Osteoblast (primary cell): ENCODE measurements at regions not wholly inside any gene's neighbourhood (a gene's known extent, or its start where the extent isn't known, plus 50 kb on each side); places are given as distances from the start of the nearest gene placed in this dataset.

Source experiments
- DNase-seq: peaks from one replicate; pipeline ENCODE4 v3.0.0; 2011; ENCODE audit warnings: low spot score, mixed read lengths; ENCODE audit not compliant: insufficient read length; ENCODE audit errors: missing footprints
- H2AFZ ChIP-seq: 2 replicates; pipeline ENCODE4 v1.6.0; 2011; ENCODE audit warnings: mild to moderate bottlenecking, low read length
- H3K27ac ChIP-seq: 2 replicates; pipeline ENCODE4 v1.5.1; 2011; ENCODE audit warnings: mild to moderate bottlenecking, low read depth, low read length, moderate library complexity
- H3K27me3 ChIP-seq: 2 replicates; pipeline ENCODE4 v1.6.0; 2012; ENCODE audit warnings: mild to moderate bottlenecking, control low read depth, inconsistent platforms, low read length, moderate library complexity; ENCODE audit not compliant: insufficient read depth
- H3K36me3 ChIP-seq: 2 replicates; pipeline ENCODE4 v1.5.1; 2011; ENCODE audit warnings: mild to moderate bottlenecking, low read length, control low read depth, moderate library complexity; ENCODE audit not compliant: insufficient read depth
- H3K4me1 ChIP-seq: 2 replicates; pipeline ENCODE4 v1.5.1; 2011; ENCODE audit warnings: mild to moderate bottlenecking, low read length, control low read depth, moderate library complexity; ENCODE audit not compliant: insufficient read depth
- H3K4me2 ChIP-seq: 2 replicates; pipeline ENCODE4 v1.6.0; 2011; ENCODE audit warnings: mild to moderate bottlenecking, low read length; ENCODE audit not compliant: insufficient read depth
- H3K4me3 ChIP-seq: fragments of 200-600 bp; sonication (generic); 3 replicates; pipeline ENCODE4 v1.5.1; 2012; ENCODE audit warnings: mild to moderate bottlenecking, low read length, inconsistent platforms; ENCODE audit not compliant: insufficient read depth
- H3K79me2 ChIP-seq: 2 replicates; pipeline ENCODE4 v1.6.0; 2012; ENCODE audit warnings: mild to moderate bottlenecking, low read length, control low read depth, inconsistent platforms; ENCODE audit not compliant: insufficient read depth
- H3K9me3 ChIP-seq: 2 replicates; pipeline ENCODE4 v1.5.1; 2011; ENCODE audit warnings: low read depth, low read length, control low read depth
- H4K20me1 ChIP-seq: 2 replicates; pipeline ENCODE4 v1.6.0; 2012; ENCODE audit warnings: mild to moderate bottlenecking, low read length, control low read depth; ENCODE audit not compliant: insufficient read depth
- CTCF ChIP-seq: IDR thresholded peaks from 2 replicates; pipeline ENCODE4 v1.5.1; 2011; ENCODE audit warnings: mild to moderate bottlenecking, low read depth, low read length, moderate library complexity; ENCODE audit errors: extremely low read depth

- H3K4me1 ChIP-seq = no peaks in the 10 kb centered on the region
- H3K27me3 ChIP-seq = peaks cover 39% of the 10 kb centered on the region
- H3K27ac ChIP-seq = no peak overlapping the region
- no peaks in the 10 kb centered on the region for H3K9me3 ChIP-seq
- no peaks in the 10 kb centered on the region for H4K20me1 ChIP-seq
- no peak for TF ChIP-seq CTCF
- H3K79me2 ChIP-seq = no peaks in the 10 kb centered on the region
- no peak overlapping the region for H2AFZ ChIP-seq
- H3K36me3 ChIP-seq = no peaks in the 10 kb centered on the region
- no peak overlapping the region for H3K4me3 ChIP-seq
- DNase-seq = no peak
- no peak overlapping the region for H3K4me2 ChIP-seq
Observed at GRCh38 chr3:127417709-127418559, 130.1 kb upstream of the PRR20G start.

- no peak for TF ChIP-seq CTCF
- H3K79me2 ChIP-seq = no peaks in the 10 kb centered on the region
- DNase-seq = no peak
- H3K4me1 ChIP-seq = no peaks in the 10 kb centered on the region
- no peak overlapping the region for H3K27ac ChIP-seq
- H3K4me3 ChIP-seq = no peak overlapping the region
- no peaks in the 10 kb centered on the region for H4K20me1 ChIP-seq
- no peaks in the 10 kb centered on the region for H3K36me3 ChIP-seq
- H3K27me3 ChIP-seq = peaks cover 38% of the 10 kb centered on the region
- no peak overlapping the region for H3K4me2 ChIP-seq
- no peak overlapping the region for H2AFZ ChIP-seq
- H3K9me3 ChIP-seq = no peaks in the 10 kb centered on the region
Observed at GRCh38 chr3:127413871-127414270, 126.0 kb upstream of the PRR20G start.

GRCh38 chr3:127413318-127413673, 125.5 kb upstream of the PRR20G start:
- Histone ChIP-seq H2AFZ (no peak overlapping the region), H3K27me3 (peaks cover 33% of the 10 kb centered on the region), H3K4me3 (no peak overlapping the region)

More at GRCh38 chr3:127413318-127413673, 125.5 kb upstream of the PRR20G start:
- no peak overlapping the region for H3K27ac ChIP-seq
- no peaks in the 10 kb centered on the region for H4K20me1 ChIP-seq
- no peaks in the 10 kb centered on the region for H3K79me2 ChIP-seq
- no peaks in the 10 kb centered on the region for H3K4me1 ChIP-seq
- TF ChIP-seq CTCF = no peak
- H3K9me3 ChIP-seq = no peaks in the 10 kb centered on the region
- H3K36me3 ChIP-seq = no peaks in the 10 kb centered on the region
- H3K4me2 ChIP-seq = no peak overlapping the region
- no peak for DNase-seq
